Cerebellar nuclear complex (tissue), 1 donor: ENCODE measurements at regions not wholly inside any gene's neighbourhood (a gene's known extent, or its start where the extent isn't known, plus 50 kb on each side); places are given as distances from the start of the nearest gene placed in this dataset.

Experiments used
- DNase-seq, 2 experiments: peaks; one replicate each; lab custom pipeline; 2025; lab: John Stamatoyannopoulos, UW

DNA sequence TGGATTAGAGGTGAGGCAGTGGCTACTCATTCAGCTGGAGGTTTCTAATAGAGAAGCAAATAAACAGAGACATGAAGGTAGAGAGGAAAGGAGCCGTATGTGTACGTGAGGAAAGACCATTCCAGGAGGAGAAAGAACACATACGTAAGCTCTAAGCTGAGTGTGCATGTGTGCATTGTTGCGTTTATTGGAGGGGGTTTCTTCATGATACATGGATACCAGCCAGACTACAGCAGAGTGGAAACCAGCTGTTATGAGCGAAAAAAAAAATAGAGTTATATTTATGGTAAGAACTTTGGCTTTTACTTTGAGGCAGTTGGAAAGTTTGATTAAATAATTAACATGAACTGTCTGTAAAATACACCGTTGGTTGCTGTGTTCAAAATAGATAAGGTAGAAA lies 173.4 kb upstream of the RGS18 start:
- DNase-seq = no peak

DNA sequence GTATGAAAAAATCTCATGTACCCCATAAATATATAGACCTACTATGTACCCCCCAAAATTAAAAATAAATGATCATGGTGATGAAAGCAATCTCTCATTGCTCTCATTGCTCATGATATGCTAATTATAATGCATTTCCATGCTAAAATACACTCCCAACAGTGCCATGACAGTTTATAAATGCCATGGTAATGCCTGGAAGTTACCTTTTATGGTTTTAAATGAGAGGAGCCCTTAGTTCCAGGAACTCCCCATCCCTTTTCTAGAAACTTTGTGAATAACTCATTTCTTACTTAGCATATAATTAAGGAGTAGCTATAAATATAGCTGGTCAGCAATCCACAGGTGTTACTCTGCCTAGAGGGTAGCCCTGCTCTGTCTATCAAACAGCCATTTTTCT lies 166.1 kb upstream of the RGS18 start:
- no peak for DNase-seq

DNA sequence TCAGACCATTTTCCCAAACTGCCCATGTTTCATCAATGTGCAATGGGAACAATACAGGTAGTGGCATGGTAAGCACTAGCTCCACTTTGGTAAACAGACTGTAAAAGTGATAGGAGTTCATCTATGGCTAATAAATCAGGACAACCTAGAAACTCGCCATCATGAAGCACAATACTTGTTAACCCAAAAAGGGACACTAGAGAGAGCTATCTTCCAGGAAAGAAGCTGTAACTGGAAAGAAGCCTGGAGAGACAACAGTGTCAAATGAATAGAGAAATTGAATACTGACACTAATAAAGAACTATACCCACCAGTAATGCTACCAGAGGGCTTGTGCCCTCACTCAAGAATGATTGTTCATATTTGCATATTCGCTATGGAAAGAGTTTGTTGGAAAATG lies 164.7 kb upstream of the RGS18 start:
- no peak for DNase-seq

DNA sequence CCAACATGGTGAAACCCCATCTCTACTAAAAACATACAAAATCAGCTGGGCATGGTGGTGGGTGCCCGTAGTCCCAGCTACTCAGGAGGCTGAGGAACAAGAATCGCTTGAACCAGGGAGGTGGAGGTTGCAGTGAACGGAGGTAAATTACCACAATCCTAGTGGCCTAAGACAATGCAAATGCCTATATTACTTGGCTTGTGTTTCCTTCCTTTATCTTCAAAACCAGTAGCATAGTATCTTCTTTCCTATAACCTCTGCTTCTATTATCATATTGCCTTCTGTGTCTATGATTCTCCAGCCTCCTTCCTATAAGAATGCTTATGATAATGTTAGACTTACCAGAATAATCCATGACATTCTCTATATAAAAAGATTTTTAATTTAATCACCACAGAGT lies 156.2 kb upstream of the RGS18 start:
- no peak for DNase-seq

DNA sequence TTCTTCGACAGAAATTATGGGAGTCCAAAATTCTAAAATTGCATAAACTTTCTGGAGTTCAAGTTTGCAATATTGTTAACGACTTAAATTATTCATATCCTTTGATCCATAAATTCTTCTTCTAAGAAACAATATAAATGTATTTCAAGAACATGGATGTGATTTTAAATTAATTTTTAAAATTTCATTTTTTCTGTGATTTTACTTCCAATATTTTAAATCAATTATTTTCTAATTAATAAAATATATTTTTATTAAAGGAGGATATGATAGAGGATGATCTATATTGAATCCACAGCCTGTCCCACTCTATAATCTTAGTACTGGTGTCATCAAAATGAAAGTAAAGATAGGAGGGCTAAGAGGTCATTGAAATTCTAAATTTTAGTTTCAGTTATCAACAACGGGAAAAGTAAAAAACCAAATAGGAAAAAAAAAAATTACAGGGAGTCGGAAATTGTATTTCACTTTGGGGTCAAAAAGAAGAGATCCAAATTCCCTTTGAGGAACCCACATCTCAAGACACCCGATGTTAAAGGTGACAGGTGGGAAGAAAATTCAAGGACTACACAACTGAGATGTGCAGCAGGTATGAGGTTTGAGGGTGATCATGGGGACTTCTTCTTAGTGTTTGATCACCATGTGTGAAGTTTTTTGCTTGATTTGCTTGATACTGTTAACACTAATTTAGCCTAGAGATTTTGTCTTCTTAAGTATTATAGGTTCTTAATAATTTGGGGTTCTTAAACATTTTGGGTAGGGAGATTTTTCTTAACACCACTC lies 154.8 kb upstream of the RGS18 start:
- no peak for DNase-seq

DNA sequence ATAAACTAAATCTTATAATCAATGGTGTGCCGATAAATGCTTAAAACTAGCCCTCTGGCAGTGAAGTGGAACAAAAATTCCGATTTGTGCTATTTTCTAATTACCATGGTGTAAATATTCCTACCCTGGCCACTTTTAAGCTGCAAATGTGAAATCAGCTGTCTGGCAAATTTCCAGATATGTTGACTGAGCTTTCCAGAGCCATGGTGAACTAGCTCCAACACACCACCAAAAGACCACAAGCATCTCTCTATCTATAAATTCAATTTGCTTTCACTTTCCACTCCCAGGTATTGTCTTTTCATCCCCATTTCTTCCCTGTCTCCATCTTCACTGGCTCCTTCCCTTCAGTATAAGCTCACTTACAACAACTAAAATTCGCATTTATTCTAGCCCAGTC lies 152.3 kb upstream of the RGS18 start:
- DNase-seq = no peak

DNA sequence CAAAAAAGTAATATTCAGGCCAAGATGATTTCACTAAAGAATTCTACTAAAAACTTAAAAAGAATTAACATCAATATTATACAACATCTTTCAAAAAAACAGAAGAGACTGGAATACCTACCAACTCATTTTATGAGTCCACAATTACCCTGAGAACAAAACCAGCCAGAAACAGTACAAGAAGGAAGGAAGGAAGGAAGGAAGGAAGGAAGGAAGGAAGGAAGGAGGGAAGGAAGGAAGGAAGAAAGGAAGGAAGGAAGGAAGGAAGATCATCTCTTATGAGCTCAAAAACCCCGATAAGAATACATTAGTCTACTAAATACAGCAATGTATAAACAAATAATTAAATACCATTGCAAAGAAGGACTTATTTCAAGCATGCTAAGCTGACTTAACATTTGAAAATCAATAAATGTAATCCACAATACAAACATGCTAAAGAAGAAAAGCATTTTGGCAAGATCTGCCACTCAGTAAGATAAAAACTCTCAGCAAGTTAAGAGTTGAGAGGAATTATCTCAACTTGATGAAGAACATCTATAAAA lies 149.9 kb upstream of the RGS18 start:
- DNase-seq = no peak

DNA sequence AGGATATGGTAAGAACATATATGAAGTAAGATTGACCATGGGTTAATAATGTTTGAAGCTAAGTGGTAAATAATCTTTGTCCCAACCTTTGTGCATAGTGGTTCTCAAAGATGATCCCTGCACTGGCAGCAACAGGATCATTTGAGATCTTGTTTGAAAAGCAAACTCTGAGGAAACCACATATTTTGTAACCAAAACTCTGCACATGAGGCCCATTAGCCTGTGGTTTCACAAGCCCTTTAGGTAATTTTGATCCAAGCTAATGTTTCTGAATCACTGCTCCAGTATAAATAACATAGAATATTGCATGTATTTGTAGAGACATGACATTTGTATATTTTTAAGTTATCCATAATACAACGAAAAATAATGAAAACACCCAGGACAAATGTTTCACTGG lies 147.9 kb upstream of the RGS18 start:
- no peak for DNase-seq

DNA sequence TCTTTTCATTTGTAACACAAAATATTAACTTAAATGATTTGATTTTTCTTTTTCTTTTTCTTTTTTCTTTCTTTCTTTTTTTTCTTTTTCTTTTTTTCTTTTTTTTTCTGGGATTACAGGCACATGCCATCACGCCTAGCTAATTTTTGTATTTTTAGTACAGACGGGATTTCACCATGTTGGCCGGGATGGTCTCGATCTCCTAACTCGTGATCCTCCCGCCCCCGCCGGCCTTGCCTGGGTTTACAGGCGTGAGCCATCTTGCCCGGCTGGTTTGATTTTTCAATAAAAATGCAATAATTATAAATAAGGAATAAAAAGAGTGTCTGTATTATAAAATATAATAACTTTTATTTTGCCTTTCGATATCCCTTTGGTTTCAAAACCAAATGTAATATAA lies 146.7 kb upstream of the RGS18 start:
- no peak for DNase-seq

DNA sequence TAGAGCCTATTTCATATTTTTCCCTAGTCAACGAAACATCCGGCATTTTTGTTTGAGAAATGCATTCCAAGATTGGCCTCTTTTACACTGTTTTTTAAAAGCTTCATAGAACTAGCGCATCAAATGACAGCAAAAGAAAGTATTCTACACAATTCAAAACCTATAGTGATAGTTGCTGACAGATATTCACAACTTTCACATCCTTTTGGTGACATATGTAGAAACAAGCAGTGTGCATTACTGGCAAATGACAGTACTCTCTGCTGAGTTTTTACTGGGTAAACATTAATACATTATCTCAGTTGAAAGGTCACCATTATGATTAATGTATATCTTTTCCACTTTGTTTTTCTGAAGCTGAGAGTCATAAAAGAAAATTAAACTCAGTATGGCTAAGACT lies 135.4 kb upstream of the RGS18 start:
- DNase-seq = no peak

DNA sequence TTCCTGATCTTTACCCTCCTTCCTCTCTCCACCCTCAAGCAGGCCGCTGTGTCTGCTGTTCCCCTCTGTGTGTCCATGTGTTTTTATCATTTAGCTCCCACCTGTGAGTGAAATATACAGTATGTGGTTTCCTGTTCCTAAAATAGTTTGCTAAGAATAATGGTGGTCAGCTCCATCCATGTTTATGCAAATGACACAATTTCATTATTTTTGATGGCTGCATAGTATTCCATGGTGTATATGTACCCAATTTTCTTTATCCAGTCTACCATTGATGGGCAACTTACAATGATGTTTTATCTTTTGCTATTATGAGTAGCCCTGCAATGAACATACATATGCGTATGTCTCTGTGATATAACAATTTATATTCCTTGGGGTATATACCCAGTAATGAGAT lies 133.4 kb upstream of the RGS18 start:
- no peak for DNase-seq

DNA sequence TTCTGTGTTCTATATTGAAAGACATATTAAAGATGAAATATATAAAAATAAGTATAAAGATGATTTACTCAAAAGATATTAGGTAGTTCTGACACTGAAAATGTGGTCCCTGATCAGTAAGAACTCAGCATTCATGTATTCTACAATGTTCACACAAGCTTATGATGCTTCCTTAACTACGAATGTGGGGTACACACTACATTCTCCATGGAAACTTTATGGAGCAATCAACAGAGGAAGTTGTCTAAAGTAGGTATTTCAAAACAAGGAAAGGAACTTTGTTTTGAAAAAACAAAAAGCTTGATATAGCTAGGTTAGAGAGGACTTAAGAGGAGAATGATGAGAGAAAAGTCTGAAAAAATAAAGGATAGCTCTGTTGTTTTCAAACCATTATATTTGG lies 119.7 kb upstream of the RGS18 start:
- no peak for DNase-seq

DNA sequence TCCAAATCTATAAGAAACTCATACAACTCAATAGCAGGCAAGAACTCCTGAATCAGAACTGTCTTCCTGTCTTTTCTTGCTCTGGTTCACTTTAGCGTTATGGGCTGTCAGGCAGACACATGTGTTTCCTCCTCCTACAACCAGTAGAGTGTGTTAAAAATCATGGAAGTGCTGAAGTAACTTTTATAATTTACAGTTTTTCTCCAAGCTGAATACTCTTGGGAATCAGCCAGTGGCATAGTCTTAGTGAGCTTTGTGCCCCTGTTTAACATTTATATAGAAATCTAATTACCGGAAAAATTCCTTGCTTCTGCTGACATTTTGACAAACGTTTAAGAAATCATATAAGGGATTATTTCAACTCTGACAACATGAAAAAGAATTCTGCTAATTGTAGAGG lies 113.1 kb upstream of the RGS18 start:
- DNase-seq = no peak

DNA sequence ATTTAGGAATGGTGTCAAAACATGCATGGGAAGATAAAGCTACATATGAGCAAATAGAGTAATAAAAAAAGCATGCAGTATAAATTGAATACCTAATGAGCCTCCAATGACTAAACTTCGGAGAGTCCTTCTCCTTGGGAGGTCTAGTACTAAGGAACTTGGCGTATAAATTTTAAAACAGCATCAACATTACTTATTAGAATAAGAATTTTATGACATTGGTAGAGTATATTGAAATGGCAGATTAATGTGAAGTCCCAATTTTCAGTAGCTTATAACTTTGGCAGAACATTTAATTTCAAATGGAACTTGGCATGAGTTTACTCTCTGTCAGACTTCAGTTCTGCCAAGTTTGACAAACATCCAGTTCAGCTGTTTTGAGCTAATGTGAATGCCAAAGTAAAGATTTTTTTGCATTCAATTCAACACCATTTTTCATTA lies 104.7 kb upstream of the RGS18 start:
- no peak for DNase-seq

DNA sequence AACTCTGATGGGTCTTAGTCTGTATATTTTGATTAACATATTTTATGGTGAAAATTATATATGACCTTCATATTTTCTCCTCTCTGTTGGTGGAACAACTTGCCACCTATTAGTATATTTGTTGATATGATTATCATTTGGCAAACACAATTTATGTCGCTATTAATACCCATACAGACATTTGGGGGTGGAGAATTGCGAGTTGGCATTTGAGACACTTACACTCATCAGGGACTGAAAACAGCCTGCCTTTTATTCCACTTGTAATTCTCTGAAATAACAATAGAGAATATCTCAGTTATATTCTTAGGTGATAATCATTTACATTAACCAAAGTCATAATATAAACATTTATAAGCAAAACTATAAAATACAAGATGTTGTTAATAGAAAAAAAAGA lies 100.5 kb upstream of the RGS18 start:
- no peak for DNase-seq

DNA sequence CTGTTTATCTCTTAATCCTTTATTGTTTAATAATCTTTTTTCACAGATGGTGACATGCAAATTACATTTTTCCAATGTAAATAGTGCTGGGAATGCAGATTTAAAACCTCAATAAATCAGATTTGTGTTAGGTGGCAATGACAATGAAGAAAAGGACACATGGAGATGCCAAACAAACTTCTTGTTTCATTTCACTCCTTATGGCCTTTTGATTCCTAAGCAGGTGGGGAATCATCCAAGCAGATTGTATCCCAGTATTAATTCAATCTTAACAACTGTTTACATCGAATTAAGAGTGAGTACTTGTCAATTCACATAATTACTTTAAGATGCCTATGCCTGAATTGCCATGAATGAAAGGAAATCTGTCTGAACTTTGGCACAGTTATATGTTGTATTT lies 98.9 kb upstream of the RGS18 start:
- DNase-seq = no peak

DNA sequence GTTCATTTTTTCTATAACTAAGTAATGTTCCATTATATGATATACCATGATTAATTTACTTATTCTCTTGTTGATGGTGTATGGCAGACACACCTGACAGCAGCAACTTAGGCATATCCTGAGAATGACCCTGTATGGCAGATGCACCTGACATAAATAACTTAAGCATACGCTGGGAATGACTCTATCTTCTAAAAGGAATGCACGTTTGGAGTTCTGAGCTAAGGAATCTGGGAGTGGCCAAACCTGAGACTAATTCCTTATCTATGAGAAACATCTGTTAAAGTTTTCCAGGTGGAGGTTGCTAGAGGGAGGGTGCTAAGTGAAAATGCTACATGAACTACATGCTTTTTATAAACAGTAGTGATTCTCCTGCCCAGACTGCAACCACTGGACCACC lies 96.7 kb upstream of the RGS18 start:
- no peak for DNase-seq

DNA sequence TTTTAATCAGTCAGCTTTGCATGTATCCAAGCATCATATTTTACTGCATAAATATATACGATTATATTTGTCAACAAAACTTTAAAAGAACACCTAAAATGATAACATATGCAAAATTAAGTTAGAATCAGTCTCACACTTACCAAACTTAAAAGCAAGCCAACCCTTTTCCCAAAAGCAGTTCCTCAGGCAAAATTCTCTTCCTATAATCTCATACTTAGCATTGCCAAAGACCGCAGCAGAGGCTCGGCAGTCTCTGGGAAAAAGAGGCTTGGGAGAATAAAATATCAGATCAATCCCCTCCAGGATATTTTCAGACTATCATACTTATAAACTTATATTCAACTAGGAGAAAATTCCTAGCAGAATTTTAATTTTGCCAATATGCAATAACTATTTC lies 93.2 kb upstream of the RGS18 start:
- DNase-seq = no peak

DNA sequence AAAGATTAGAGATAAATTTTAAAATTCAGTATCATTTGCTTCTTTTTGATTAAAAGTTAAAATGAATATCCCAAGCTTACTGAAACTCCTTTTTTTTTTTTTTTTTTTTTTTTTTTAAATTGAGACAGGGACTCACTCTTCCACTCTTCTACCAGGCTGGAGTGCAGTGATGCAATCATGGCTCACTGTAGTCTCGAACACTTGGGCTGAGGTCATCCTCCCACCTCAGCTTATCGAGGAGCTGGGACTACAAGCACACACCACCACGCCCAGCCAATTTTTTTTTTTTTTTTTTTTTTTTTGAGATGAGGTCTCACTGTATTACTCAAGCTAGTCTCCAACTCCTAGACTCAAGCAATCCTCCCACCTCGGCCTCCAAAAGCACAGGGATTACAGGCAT lies 92.1 kb upstream of the RGS18 start:
- DNase-seq = no peak

DNA sequence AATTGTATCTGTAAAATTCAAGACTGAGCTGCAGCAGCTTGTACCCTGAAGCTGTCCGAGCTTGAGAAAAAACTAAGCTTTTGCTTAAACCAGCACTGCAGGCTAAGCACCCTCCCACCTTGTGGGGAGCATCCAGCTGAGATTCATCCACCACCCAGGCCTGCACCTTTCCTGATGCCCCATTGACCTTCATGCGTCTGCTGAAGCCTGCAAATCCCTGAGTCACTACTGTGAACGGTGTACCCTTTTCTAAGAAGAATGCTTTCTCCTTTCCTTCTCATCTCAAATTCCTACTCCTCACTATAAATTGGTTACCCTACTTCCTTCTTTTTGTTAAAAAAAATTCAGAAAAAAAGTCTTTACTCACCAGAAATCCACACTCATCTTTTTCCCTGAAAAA lies 90.9 kb upstream of the RGS18 start:
- DNase-seq = no peak

DNA sequence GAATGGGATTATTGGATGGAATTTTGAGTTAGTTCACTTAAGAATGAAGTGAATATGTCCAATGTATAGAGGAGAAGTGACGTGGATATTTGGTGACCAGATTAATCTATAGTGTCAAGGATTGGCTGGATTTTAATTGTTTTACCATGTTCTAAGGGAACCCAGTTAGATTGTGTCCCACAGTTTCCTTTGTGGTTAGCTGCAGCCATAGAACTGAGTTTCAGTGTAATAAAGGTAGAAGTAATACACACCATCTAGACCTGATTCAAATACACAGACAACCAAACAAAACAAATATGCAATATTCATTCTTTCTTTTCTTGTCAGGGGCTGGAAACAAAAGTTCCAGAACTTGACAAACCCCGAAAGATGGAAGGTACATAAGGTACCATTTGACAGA lies 88.0 kb upstream of the RGS18 start:
- DNase-seq = no peak

DNA sequence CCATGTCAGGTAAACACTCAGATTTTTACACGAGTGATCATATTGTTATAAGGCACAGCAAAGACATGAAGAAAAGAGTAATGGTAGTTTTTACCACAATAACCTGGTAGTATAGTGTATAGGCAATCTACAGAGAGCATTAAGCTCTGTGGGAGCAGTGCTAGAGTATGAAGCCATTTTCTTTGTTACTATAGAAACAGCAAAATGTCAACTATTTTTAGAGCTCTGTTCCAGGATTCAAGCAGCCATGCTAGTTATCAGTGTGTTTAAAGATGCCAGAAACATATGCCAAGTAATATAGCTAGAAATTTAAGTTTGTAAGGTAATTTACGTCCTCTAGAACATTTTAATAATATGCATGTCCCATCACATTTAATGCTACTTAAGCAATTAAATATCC lies 77.6 kb upstream of the RGS18 start:
- no peak for DNase-seq

DNA sequence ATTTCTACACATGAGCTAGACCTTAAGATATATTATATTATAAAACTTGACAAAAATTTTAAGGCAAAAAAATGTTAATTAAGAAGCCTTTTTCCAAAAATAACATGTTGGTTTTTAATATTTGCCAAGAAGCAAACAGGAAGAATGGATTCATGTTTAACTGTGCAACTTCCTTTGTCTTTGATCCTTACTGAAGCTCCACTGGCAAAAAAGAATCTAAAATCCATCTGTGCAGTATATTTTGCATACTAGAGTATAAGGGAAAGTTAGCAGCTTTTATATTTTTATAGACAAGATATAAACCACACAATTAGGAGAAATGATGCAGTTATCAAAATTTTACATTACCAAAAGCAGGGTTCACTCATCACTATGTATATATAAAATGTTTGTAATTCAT lies 76.9 kb upstream of the RGS18 start:
- DNase-seq = no peak

DNA sequence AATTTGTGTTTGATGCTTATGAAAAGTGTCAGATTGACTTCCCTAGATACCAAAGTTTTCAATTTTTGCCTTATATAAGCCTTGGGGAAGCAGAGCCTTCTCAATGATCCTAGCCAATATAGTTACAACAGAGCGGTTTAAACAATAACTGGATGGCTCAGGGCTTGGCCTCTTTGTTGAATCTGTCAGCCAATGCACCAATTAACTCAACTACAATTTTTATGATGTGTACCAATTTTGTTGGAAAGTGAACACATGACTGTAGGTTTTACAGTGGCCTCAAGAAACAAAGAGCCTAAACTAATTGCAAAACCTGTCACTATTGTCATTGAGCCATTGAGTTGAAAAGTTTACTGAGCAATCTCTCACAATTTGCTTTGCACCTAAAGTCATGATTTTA lies 71.6 kb upstream of the RGS18 start:
- no peak for DNase-seq
